KMS-11 (cell line): ENCODE measurements at regions not wholly inside any gene's neighbourhood (a gene's known extent, or its start where the extent isn't known, plus 50 kb on each side); places are given as distances from the start of the nearest gene placed in this dataset.

ENCODE experiments used
- H2AFZ ChIP-seq: fragments of 200-600 bp; sonication (generic); 2 replicates; pipeline ENCODE4 v1.6.1; 2016; ENCODE audit warnings: antibody characterized with exemption, mixed run types, low read depth
- H3K27ac ChIP-seq: fragments of 200-600 bp; sonication (generic); 2 replicates; pipeline ENCODE4 v1.6.1; 2016; ENCODE audit warnings: mild to moderate bottlenecking, mixed run types
- H3K27me3 ChIP-seq: fragments of 200-600 bp; sonication (generic); 2 replicates; pipeline ENCODE4 v1.6.1; 2017; ENCODE audit warnings: mild to moderate bottlenecking, low read depth, mixed run types, moderate library complexity; ENCODE audit not compliant: insufficient read depth
- H3K36me3 ChIP-seq: fragments of 200-600 bp; sonication (generic); 2 replicates; pipeline ENCODE4 v1.6.1; 2017; ENCODE audit warnings: mild to moderate bottlenecking, mixed run types; ENCODE audit not compliant: insufficient read depth
- H3K4me1 ChIP-seq: fragments of 200-600 bp; sonication (generic); 2 replicates; pipeline ENCODE4 v1.6.1; 2016; ENCODE audit warnings: mild to moderate bottlenecking, low read depth, mixed run types; ENCODE audit not compliant: poor library complexity, severe bottlenecking
- H3K4me2 ChIP-seq: fragments of 200-600 bp; sonication (generic); 2 replicates; pipeline ENCODE4 v1.7.0; 2016; ENCODE audit warnings: mild to moderate bottlenecking, mixed run types
- H3K4me3 ChIP-seq: fragments of 200-600 bp; sonication (generic); IDR thresholded peaks from 2 replicates; pipeline ENCODE4 v1.6.1; 2017; ENCODE audit warnings: low read depth, low read length, mixed read lengths; ENCODE audit not compliant: insufficient read depth
- H3K79me2 ChIP-seq: fragments of 200-600 bp; sonication (generic); 2 replicates; pipeline ENCODE4 v1.6.1; 2016; ENCODE audit warnings: low read depth, mixed run types; ENCODE audit not compliant: insufficient read depth
- H3K9ac ChIP-seq: fragments of 200-600 bp; sonication (generic); 2 replicates; pipeline ENCODE4 v1.6.1; 2016; ENCODE audit warnings: mild to moderate bottlenecking, mixed run types
- H4K20me1 ChIP-seq: fragments of 200-600 bp; sonication (generic); 2 replicates; pipeline ENCODE4 v1.6.1; 2016; ENCODE audit warnings: mild to moderate bottlenecking, mixed run types; ENCODE audit not compliant: insufficient read depth
- CTCF ChIP-seq: fragments of 200-600 bp; sonication (generic); conservative IDR thresholded peaks from 2 replicates; pipeline ENCODE4 v1.6.1; 2017; ENCODE audit warnings: low read depth, mild to moderate bottlenecking, antibody characterized with exemption, low read length, moderate library complexity, mixed read lengths

- H3K4me1 ChIP-seq, result no peaks in the 10 kb centered on the region
- no peak for TF ChIP-seq CTCF
- H2AFZ ChIP-seq, result no peak overlapping the region
Measured at GRCh38 chr11:106281455-106282173, 204.2 kb downstream of the AASDHPPT start.

DNA sequence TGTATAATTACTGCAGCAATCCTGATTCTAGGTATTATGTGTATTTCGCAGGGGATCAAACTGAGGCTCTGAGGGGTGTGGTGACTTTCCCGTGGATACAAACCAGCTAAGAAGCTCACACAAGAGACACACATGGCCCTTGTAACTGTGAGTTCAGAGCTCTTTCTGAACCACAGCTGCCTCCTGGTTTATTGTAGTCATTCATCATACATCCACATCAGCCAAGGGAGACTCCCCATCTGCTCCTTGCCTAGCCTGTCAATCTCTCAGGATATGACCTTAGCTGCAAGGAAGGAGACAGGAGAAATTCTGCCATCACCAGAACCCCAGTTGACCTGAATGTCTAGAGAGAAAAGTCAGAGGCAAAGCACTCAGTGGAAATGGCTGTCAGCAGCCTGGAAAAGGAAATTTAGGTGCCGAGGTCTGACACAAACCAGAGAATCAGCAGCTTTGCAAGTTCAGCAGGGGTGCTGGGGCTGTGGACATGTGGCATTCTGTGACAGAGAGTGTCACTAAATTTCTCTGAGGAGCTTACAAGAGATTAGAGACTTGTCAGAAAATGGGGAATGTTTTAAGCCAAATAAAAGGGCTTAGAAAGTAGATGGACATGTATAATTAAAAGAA lies 209.5 kb downstream of the AASDHPPT start:
- no peaks in the 10 kb centered on the region for H3K4me1 ChIP-seq
- no peaks in the 10 kb centered on the region for H4K20me1 ChIP-seq
- no peak overlapping the region for H3K27ac ChIP-seq
- no peak for TF ChIP-seq CTCF
- H2AFZ ChIP-seq, result no peak overlapping the region
- no peak overlapping the region for H3K9ac ChIP-seq
- H3K36me3 ChIP-seq, result no peaks in the 10 kb centered on the region
- no peak overlapping the region for H3K4me3 ChIP-seq
- no peaks in the 10 kb centered on the region for H3K79me2 ChIP-seq
- no peak overlapping the region for H3K4me2 ChIP-seq
- no peaks in the 10 kb centered on the region for H3K27me3 ChIP-seq

More at GRCh38 chr11:106281455-106282173, 204.2 kb downstream of the AASDHPPT start:
- no peaks in the 10 kb centered on the region for H3K27me3 ChIP-seq
- no peak overlapping the region for H3K4me3 ChIP-seq
- H3K27ac ChIP-seq, result no peak overlapping the region
- H3K4me2 ChIP-seq, result no peak overlapping the region
- no peak overlapping the region for H3K9ac ChIP-seq
- no peaks in the 10 kb centered on the region for H3K79me2 ChIP-seq
- H4K20me1 ChIP-seq, result no peaks in the 10 kb centered on the region
- no peaks in the 10 kb centered on the region for H3K36me3 ChIP-seq

DNA sequence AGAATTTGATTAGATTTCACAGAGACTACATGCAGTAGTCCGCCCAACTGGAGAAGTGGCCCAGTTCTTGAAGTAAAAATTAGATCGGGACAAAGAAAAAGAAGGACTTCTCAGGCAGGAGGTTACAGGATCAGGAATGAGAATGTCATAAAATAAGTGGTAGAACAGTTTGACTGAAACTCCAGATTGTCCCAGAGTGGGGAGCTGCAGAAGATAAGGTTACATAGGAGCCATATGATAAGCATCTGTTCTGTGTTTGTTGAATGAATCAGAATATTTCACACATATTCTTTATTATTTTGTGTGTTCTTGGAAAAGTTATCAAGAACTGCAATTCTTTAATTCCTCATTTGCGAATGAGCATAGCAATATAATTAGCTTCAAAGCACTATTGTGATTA lies 210.6 kb downstream of the AASDHPPT start:
- Histone ChIP-seq H3K9ac (no peak overlapping the region), H4K20me1 (no peaks in the 10 kb centered on the region), H3K36me3 (no peaks in the 10 kb centered on the region), H3K4me2 (no peak overlapping the region), H3K4me3 (no peak overlapping the region), H3K27me3 (no peaks in the 10 kb centered on the region), H3K27ac (no peak overlapping the region), H3K4me1 (no peaks in the 10 kb centered on the region), H3K79me2 (no peaks in the 10 kb centered on the region), H2AFZ (no peak overlapping the region)
- no peak for TF ChIP-seq CTCF

- no peaks in the 10 kb centered on the region for H3K79me2 ChIP-seq
- no peak overlapping the region for H2AFZ ChIP-seq
- no peak overlapping the region for H3K4me2 ChIP-seq
- H3K4me3 ChIP-seq, result no peak overlapping the region
- H3K27me3 ChIP-seq, result no peaks in the 10 kb centered on the region
- no peaks in the 10 kb centered on the region for H4K20me1 ChIP-seq
- H3K27ac ChIP-seq, result no peak overlapping the region
- TF ChIP-seq CTCF, result no peak
- H3K9ac ChIP-seq, result no peak overlapping the region
- no peaks in the 10 kb centered on the region for H3K36me3 ChIP-seq
- no peaks in the 10 kb centered on the region for H3K4me1 ChIP-seq
Measured at GRCh38 chr11:106288822-106289387, 211.4 kb downstream of the AASDHPPT start.
